Activated T-cell treated with anti-CD3 and anti-CD28 coated beads for 24 hours (primary cell): ENCODE measurements at regions not wholly inside any gene's neighbourhood (a gene's known extent, or its start where the extent isn't known, plus 50 kb on each side); places are given as distances from the start of the nearest gene placed in this dataset.
"Not testable (repeated sequence)": the region's sequence is repeated elsewhere in the genome, so short reads cannot be mapped to it uniquely, and the experiment has no call there.

ENCODE experiments used
- DNase-seq: peaks from one replicate; pipeline ENCODE4 v3.0.0-alpha.2; 2020; ENCODE audit warnings: low read depth

DNA sequence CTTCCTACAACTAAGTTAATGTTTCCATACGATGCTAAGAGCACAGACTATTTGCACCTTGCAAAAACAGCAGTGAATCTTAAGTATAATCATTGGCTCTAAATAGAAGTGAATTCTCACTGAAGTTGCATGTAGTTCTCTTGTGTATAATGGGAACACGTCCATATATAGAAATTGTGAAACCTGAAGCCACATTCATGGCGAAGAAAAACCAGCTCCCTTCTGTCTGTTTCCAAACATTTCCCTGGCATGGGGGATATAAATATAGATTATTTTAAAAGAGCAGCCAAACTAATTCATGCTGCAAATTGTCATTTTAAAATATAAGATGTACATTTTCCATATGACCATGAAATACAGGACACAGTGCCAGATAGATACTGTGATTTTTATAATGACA, 71.1 kb downstream of the TRAM1L1 start:
- no peak for DNase-seq

DNA sequence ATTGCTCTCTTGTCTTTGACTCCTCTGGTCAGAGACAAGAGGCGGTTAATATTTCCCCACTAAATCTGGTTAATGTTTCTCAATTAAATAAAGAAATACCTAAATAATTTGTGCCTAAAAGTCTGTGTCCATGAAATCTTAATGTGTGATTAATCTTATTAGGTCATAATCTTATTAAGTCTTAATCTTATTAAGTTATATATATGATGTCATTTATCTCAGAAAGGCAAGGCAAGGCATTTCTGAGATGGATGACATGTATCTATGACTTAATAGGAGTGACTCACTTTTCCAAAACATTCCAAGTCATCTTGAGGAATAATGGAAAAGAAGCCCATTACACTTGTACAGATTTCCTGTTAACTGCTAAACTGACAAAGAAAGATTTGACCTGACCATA, 74.7 kb downstream of the TRAM1L1 start:
- no peak for DNase-seq

DNA sequence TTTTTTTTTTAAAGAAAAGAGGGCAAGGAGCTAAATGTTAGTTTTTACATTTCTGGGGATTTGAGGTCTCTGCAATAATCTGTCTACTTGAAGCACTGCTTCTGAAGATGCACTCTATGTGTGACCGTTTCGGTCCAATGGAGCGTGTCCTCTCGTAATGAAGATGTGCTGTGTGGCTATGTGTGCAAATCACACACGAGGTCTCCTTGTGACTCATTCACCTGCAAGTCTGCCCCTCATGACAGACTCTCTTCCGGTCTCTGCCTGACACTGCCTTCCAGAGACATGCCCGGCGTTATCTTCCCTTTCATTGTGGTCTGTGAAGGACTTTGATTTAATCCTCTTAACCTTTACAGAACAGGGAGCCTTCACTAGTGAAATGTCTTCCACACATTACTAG, 84.3 kb downstream of the TRAM1L1 start:
- DNase-seq = no peak

DNA sequence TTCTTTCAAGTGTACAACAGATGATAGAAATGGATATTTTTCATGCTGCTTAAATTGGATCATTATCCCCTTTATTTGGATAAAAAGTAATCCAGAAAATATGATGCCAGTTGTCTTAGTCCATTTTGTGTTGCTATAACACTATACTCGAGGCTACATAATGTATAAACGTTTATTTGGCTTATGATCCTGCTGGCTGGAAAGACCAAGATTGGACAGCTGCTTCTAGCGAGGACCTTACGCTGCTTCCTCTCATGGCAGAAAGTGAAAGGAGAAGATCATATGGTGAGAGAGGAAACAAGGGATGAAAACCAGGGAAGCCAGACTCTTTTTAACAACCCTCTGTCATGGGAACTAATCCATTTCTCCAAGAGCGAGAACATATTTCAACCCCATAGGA, 102.7 kb downstream of the TRAM1L1 start:
- DNase-seq = no peak

- DNase-seq = not testable (repeated sequence)
Observed at GRCh38 chr4:116980436-116980835, 104.9 kb downstream of the TRAM1L1 start.

- no peak for DNase-seq
Observed at GRCh38 chr4:116959045-116959444, 126.3 kb downstream of the TRAM1L1 start.

GRCh38 chr4:116953947-116954346, 131.4 kb downstream of the TRAM1L1 start:
- no peak for DNase-seq

GRCh38 chr4:116952530-116953136, 132.7 kb downstream of the TRAM1L1 start:
- DNase-seq = no peak

DNA sequence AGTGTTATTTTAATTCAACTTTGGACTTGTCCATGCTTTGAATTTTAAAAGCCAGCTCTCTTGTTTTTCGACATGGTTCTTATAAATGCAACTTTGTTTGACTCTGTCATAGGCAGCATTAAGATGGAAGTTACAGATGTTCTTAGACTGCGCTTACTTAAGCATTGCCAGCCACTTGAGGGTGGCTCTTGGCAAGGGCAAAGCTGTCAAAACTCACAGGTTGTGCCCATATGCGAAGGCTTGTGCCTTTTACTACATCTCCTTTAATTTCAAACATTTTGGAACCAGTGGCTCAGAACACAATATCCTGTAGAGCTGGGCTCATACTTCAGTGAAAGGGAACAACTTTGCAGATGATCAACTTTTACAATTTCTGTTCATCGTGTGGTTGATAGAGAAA, 135.5 kb downstream of the TRAM1L1 start:
- DNase-seq = no peak

- no peak for DNase-seq
Observed at GRCh38 chr4:116942315-116942714, 143.1 kb downstream of the TRAM1L1 start.

GRCh38 chr4:116930329-116930728, 155.0 kb downstream of the TRAM1L1 start:
- no peak for DNase-seq

- no peak for DNase-seq
Observed at GRCh38 chr4:116926631-116927295, 158.6 kb downstream of the TRAM1L1 start.

DNA sequence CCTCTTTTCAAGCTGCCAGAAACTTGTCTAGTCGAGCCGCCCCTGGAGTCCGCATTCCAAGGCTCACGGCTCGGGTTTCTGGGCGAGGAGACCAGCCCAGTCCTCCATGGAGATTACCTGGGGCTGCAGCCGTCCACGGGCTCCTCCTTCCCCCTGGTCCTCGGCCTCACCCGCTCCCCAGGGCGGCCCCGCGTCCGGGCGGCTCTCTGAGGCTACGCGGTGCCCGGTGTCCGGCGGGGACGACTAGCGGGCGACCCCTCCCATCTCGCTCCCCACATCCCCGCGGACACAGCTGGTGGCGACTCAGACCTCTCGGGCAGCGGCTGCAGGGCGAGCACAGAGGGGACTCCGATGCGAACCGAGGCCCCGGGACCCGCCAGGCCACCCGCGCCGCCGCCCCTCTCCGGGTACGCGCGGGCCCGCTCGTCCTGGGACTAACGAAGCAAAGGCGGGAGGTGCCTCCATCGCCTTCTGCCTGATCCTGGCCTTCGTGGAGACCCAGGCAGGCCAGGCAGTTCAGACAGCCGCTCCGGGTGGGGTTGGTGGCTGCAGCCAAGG, 159.4 kb downstream of the TRAM1L1 start:
- no peak for DNase-seq

GRCh38 chr4:116923389-116923788, 162.0 kb downstream of the TRAM1L1 start:
- DNase-seq = no peak

GRCh38 chr4:116913451-116913850, 171.9 kb downstream of the TRAM1L1 start:
- no peak for DNase-seq

GRCh38 chr4:116906758-116907157, 178.6 kb downstream of the TRAM1L1 start:
- no peak for DNase-seq

DNA sequence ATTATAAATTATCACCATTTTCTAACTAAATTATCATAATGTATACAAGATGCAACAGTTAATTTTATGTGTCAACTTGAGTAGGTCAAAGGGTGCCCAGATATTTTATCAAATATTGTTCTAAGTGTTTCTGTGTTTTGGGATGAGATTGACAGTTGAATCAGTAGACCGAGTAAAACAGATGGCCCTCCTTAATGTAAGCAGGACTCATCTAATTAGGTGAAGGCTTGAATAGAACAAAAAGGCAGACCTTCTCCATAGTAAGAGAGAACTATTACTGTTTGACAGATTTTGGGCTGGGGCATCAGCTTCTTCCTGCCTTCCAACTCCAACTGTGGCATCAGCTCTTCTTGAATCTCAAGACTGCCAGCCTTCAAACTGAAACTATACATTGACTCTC, 185.8 kb downstream of the TRAM1L1 start:
- no peak for DNase-seq

DNA sequence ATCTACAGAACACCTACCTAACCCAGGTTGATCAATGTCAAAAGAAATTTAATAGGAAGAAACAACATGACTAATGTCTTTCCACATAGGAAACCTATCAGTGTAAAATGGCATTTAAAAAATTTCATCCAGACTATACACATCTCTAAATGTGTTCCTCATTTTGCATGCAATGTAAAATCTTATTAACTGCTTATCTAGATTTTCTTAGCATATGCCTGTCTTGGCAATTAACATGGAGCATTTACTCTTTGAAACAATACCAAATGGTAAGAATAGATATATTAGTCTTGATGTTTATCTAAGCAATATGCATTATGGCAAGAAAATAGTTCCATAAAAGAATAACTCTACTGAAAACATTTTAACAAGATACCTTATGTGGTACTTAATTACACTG, 199.8 kb downstream of the TRAM1L1 start:
- no peak for DNase-seq

- no peak for DNase-seq
Observed at GRCh38 chr4:116882503-116882902, 202.9 kb downstream of the TRAM1L1 start.

DNA sequence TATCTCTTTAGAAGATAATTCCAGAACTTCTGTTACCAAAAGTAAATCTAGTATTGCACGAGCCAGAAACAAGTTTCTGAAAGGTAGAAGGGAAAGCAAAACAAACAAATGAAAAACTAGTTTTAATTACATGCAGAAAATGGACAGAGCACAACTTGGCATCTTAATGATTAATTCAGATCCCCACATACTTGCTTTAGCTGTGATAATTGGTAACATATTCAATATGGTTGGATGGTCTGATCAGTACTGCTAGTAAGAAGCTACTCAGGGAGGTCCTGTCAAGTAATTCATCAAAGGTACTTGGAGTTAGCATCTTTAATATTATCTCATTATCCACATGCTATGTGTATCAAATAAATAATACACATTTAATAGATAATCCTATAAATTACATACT, 204.3 kb downstream of the TRAM1L1 start:
- DNase-seq = no peak

DNA sequence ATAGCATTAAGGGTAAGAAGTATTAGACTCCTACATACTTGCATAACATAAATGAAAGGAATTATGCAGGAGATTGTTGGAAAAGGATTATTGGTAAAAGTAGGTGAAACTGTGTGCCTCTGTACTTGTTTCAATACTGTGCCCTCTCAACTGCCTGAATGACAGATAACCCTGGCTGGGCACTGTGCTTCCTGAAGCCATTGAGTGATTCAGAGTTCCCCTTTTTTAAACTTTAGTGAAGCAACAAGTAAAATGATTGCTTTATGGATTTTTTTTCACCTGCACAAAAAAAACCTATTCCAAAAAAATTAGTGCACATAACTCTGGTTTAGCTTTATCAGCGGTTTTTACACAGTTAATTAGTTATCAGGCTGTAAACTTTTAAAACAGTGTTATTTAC, 204.8 kb downstream of the TRAM1L1 start:
- DNase-seq = no peak

GRCh38 chr4:116878280-116878679, 207.1 kb downstream of the TRAM1L1 start:
- no peak for DNase-seq

GRCh38 chr4:116877069-116877468, 208.3 kb downstream of the TRAM1L1 start:
- no peak for DNase-seq

GRCh38 chr4:116872941-116873340, 212.4 kb downstream of the TRAM1L1 start:
- DNase-seq = no peak
